ENCODE measurements at regions not wholly inside any gene's neighbourhood (a gene's known extent, or its start where the extent isn't known, plus 50 kb on each side); places are given as distances from the start of the nearest gene placed in this dataset.

GRCh38 chr1:172946814-172947507 lies 103.8 kb downstream of the TNFSF18 start:
- in situ Hi-C loops (cut with MboI; ENCODE audit: low sequenced_read_pairs) (no loop called here), intact Hi-C loops (cut with micrococcal nuclease) (no loop called here), dilution Hi-C loops (cut with HindIII; ENCODE audit: low sequenced_read_pairs, unreplicated experiment) (no loop called here)
- ChIA-PET CTCF (no interaction called here), POLR2A (ENCODE audit: unreplicated experiment) (interaction anchor here (0.6 kb wide), 1 partner anchor 58 kb away, joined by 4 read pairs; no protein-coding TSS in a partner anchor)
- H4K91ac ChIP-seq (ENCODE audit: insufficient read depth, low read depth, low read length), result peak overlapping the region; percentile 97
- no peak overlapping the region for H3K27ac ChIP-seq (ENCODE audit: insufficient read depth, low read length)
- H2BK5ac ChIP-seq (ENCODE audit: low read depth, low read length, poor library complexity, severe bottlenecking), result peak overlapping the region; percentile 87
- H2BK15ac ChIP-seq (ENCODE audit: low read depth, low read length), result peak overlapping the region; percentile 94
- peak overlapping the region; percentile 66; the same call in 1 of the 2 replicates for H3K56ac ChIP-seq (ENCODE audit: extremely low read depth, insufficient read depth, low read length)
- no peaks in the 10 kb centered on the region for H3K27me3 ChIP-seq (ENCODE audit: control insufficient read depth, insufficient read depth, low read length)
- H3K18ac ChIP-seq (ENCODE audit: low read depth, low read length), result peak overlapping the region; percentile 79; the same call in 1 of the 2 replicates
- BruUV-seq (replicated peaks), result no TSS peak
- peak overlapping the region; percentile 93 for H2AK5ac ChIP-seq (ENCODE audit: low read depth, low read length)
- H3K9ac ChIP-seq (ENCODE audit: low read depth, low read length), result no peak overlapping the region
- H3K4ac ChIP-seq (ENCODE audit: low read depth, low read length), result peak overlapping the region; percentile 90
- peak overlapping the region; percentile 90; the same call in 1 of the 2 replicates for H4K5ac ChIP-seq (ENCODE audit: low read depth, low read length)
- peak overlapping the region; percentile 94 for H3K14ac ChIP-seq (replicated peaks; ENCODE audit: low read depth, low read length)
- peak overlapping the region; percentile 82 to 97 for H4K8ac ChIP-seq (ENCODE audit: low read depth in 2 of 2, low read length in 2 of 2)
- peak; percentile 82 for DNase-seq
- H3K23ac ChIP-seq (ENCODE audit: low read depth, low read length), result peak overlapping the region; percentile 61
- H2AFZ ChIP-seq (replicated peaks; ENCODE audit: low read length, poor library complexity), result no peak overlapping the region
- peaks cover 0 to 21% of the 10 kb centered on the region in 2 experiments; a peak in 3 of 4 replicates for H3K79me1 ChIP-seq (ENCODE audit: low read depth in 1 of 2, low read length in 2 of 2)
- H4K20me1 ChIP-seq (ENCODE audit: insufficient read depth, low read length), result no peaks in the 10 kb centered on the region
- TF ChIP-seq CEBPB (IDR thresholded peaks at IDR 0.05; ENCODE audit: low read depth, low read length) (peak; percentile 14; the same call in 1 of the 2 replicates), RFX5 (IDR thresholded peaks at IDR 0.05; ENCODE audit: low read depth, low read length) (no peak), CTCF (conservative IDR thresholded peaks at IDR 0.05; ENCODE audit: low read depth, low read length) (no peak), MAFK (IDR thresholded peaks at IDR 0.05; ENCODE audit: low read depth, low read length) (peak; percentile 63), SMC3 (IDR thresholded peaks at IDR 0.05; ENCODE audit: low read depth, low read length) (no peak), NFE2L2 (IDR thresholded peaks at IDR 0.05; ENCODE audit: low read depth, low read length) (peak; percentile 86), RAD21 (IDR thresholded peaks at IDR 0.05; ENCODE audit: low read length) (no peak)
- peak overlapping the region; percentile 98 for H2BK20ac ChIP-seq (ENCODE audit: low read depth, low read length)
- no peaks in the 10 kb centered on the region for H3K9me3 ChIP-seq (ENCODE audit: control insufficient read depth, insufficient read depth, low read length)
- H3K36me3 ChIP-seq (ENCODE audit: control insufficient read depth, insufficient read depth, low read length), result no peaks in the 10 kb centered on the region
- H3K4me3 ChIP-seq (ENCODE audit: insufficient read depth, low read depth, low read length), result no peak overlapping the region
- no peak overlapping the region for H3K4me2 ChIP-seq (ENCODE audit: low read depth, low read length)
- no peak for ATAC-seq (ENCODE audit: low read depth)
- H3K4me1 ChIP-seq (ENCODE audit: control insufficient read depth, insufficient read depth, low read length), result peaks cover 20% of the 10 kb centered on the region
- peaks cover 22% of the 10 kb centered on the region for H3K9me1 ChIP-seq (ENCODE audit: insufficient read depth, low read length)
- no CpG with 5 or more reads among the region's 2 CpGs for WGBS, 2 experiments (ENCODE audit: extremely low coverage in 2 of 2, insufficient read length in 1 of 2)
- no peak overlapping the region for H2AK9ac ChIP-seq (replicated peaks; ENCODE audit: low read depth, low read length, poor library complexity)
- peak overlapping the region; percentile 95 for H2BK120ac ChIP-seq (ENCODE audit: low read depth, low read length)

Data from IMR-90 (cell line).